GM12892 (cell line): ENCODE measurements at regions not wholly inside any gene's neighbourhood (a gene's known extent, or its start where the extent isn't known, plus 50 kb on each side); places are given as distances from the start of the nearest gene placed in this dataset.

Experiments used
- POLR2A ChIP-seq: IDR thresholded peaks from 2 replicates; pipeline ENCODE4 v1.6.1; 2011; ENCODE audit warnings: low read depth, low read length, control low read depth
- POLR2AphosphoS5 ChIP-seq: IDR thresholded peaks from 2 replicates; pipeline ENCODE4 v1.6.1; 2011; ENCODE audit warnings: low read depth, low read length, control low read depth

GRCh38 chr4:45399116-45399515 lies 672.8 kb upstream of the GNPDA2 start:
- TF ChIP-seq POLR2AphosphoS5 (no peak), POLR2A (no peak)
